ENCODE measurements at regions not wholly inside any gene's neighbourhood (a gene's known extent, or its start where the extent isn't known, plus 50 kb on each side); places are given as distances from the start of the nearest gene placed in this dataset.

- no peak for DNase-seq (ENCODE audit: low read depth)
- H3K4me3 ChIP-seq (ENCODE audit: control insufficient read depth, low read depth, low read length), result no peak overlapping the region
- TF ChIP-seq CTCF (IDR thresholded peaks at IDR 0.05; ENCODE audit: control insufficient read depth, insufficient read depth, low read depth, low read length, missing control alignments), result no peak
Measured at GRCh38 chr4:108355186-108355901, 186.6 kb upstream of the LEF1 start.

GRCh38 chr4:108352664-108353308, 184.1 kb upstream of the LEF1 start:
- no peak for DNase-seq (ENCODE audit: low read depth)
- H3K4me3 ChIP-seq (ENCODE audit: control insufficient read depth, low read depth, low read length), result no peak overlapping the region
- no peak for TF ChIP-seq CTCF (IDR thresholded peaks at IDR 0.05; ENCODE audit: control insufficient read depth, insufficient read depth, low read depth, low read length, missing control alignments)

GRCh38 chr4:108351791-108352190, 183.1 kb upstream of the LEF1 start:
- H3K4me3 ChIP-seq (ENCODE audit: control insufficient read depth, low read depth, low read length), result no peak overlapping the region
- no peak for DNase-seq (ENCODE audit: low read depth)
- TF ChIP-seq CTCF (IDR thresholded peaks at IDR 0.05; ENCODE audit: control insufficient read depth, insufficient read depth, low read depth, low read length, missing control alignments), result no peak

- H3K4me3 ChIP-seq (ENCODE audit: control insufficient read depth, low read depth, low read length), result no peak overlapping the region
- no peak for DNase-seq (ENCODE audit: low read depth)
- TF ChIP-seq CTCF (IDR thresholded peaks at IDR 0.05; ENCODE audit: control insufficient read depth, insufficient read depth, low read depth, low read length, missing control alignments), result no peak
Measured at GRCh38 chr4:108350332-108350731, 181.6 kb upstream of the LEF1 start.

GRCh38 chr4:108346818-108347210, 178.1 kb upstream of the LEF1 start:
- H3K4me3 ChIP-seq (ENCODE audit: control insufficient read depth, low read depth, low read length), result no peak overlapping the region
- DNase-seq (ENCODE audit: low read depth), result no peak
- TF ChIP-seq CTCF (IDR thresholded peaks at IDR 0.05; ENCODE audit: control insufficient read depth, insufficient read depth, low read depth, low read length, missing control alignments), result no peak

- TF ChIP-seq CTCF (IDR thresholded peaks at IDR 0.05; ENCODE audit: control insufficient read depth, insufficient read depth, low read depth, low read length, missing control alignments), result no peak
- no peak overlapping the region for H3K4me3 ChIP-seq (ENCODE audit: control insufficient read depth, low read depth, low read length)
- DNase-seq (ENCODE audit: low read depth), result no peak
Measured at GRCh38 chr4:108345862-108346817, 177.4 kb upstream of the LEF1 start.
